GM12878 (cell line): ENCODE measurements at regions not wholly inside any gene's neighbourhood (a gene's known extent, or its start where the extent isn't known, plus 50 kb on each side); places are given as distances from the start of the nearest gene placed in this dataset.

Source experiments
- ATAC-seq: fragments of 200-7000 bp; cut with Tn5 transposase; 3 replicates; pipeline ENCODE4 v1.9.1; 2020; ENCODE audit warnings: mild to moderate bottlenecking, moderate library complexity
- BruUV-seq: library from RNA; stranded (reverse); fragments of 400-500 nt; replicated peaks from 2 replicates; lab custom pipeline; 2021; lab: Mats Ljungman, UMichigan
- CTCF ChIA-PET: fragments of 300-600 bp; sonication (Branson Sonifier 250); formaldehyde crosslinking; extraction: SDS; loops from one replicate; lab custom pipeline; 2021; ENCODE audit warnings: inconsistent platforms; lab: Yijun Ruan, JAX
- POLR2A ChIA-PET: fragments of 350-600 bp; formaldehyde crosslinking; extraction: SDS; loops from one replicate; lab custom pipeline; 2021; ENCODE audit warnings: inconsistent platforms; lab: Charles Lee
- RAD21 ChIA-PET: fragments of 300-600 bp; sonication (Branson Sonifier 250); formaldehyde crosslinking; loops from one replicate; lab custom pipeline; 2023; ENCODE audit warnings: antibody characterized with exemption; ENCODE audit not compliant: unreplicated experiment; lab: Charles Lee
- SMC1A ChIA-PET: fragments of 300-600 bp; sonication (Branson Sonifier 250); formaldehyde crosslinking; loops from one replicate; lab custom pipeline; 2023; ENCODE audit not compliant: unreplicated experiment, uncharacterized antibody; lab: Charles Lee
- DNase-seq: peaks from one replicate; pipeline ENCODE4 v3.0.0-alpha.2; 2011; ENCODE audit warnings: low read depth, low spot score
- FAIRE-seq: peaks from 3 replicates; lab custom pipeline; 2011; peaks lifted over from hg19 to GRCh38; lab: Jason Lieb, UNC
- H2AFZ ChIP-seq: 2 replicates; pipeline ENCODE4 v1.6.0; 2011; ENCODE audit warnings: low read depth, low read length, control low read depth; ENCODE audit not compliant: control insufficient read depth
- H3K27ac ChIP-seq: 2 replicates; pipeline ENCODE4 v1.5.1; 2011; ENCODE audit warnings: control low read depth; ENCODE audit not compliant: control insufficient read depth, insufficient read depth
- H3K27me3 ChIP-seq, 2 experiments: replicated peaks in 1 of 2; 2 replicates each; pipeline versions ENCODE4 v1.6.0 to v1.6.1; 2011; ENCODE audit warnings: low read length in 1 of 2; ENCODE audit not compliant: control insufficient read depth in 2 of 2, insufficient read depth in 2 of 2
- H3K36me3 ChIP-seq, 2 experiments: 2 replicates each; pipeline ENCODE4 v1.5.1; 2011; ENCODE audit warnings: low read length in 1 of 2; ENCODE audit not compliant: control insufficient read depth in 2 of 2, insufficient read depth in 2 of 2
- H3K4me1 ChIP-seq: 2 replicates; pipeline ENCODE4 v1.6.1; 2011; ENCODE audit warnings: mild to moderate bottlenecking, low read length, moderate library complexity, mixed read lengths; ENCODE audit not compliant: control insufficient read depth, insufficient read depth
- H3K4me2 ChIP-seq: 2 replicates; pipeline ENCODE4 v1.6.0; 2011; ENCODE audit warnings: control low read depth; ENCODE audit not compliant: control insufficient read depth, insufficient read depth
- H3K4me3 ChIP-seq: fragments of 200-600 bp; sonication (generic); 2 replicates; pipeline ENCODE4 v1.5.1; 2016
- H3K79me2 ChIP-seq: 2 replicates; pipeline ENCODE4 v1.6.0; 2011; ENCODE audit warnings: low read length; ENCODE audit not compliant: control insufficient read depth, insufficient read depth
- H3K9ac ChIP-seq: 2 replicates; pipeline ENCODE4 v1.8.0; 2011; ENCODE audit warnings: low read length, control low read depth, mixed read lengths; ENCODE audit not compliant: control insufficient read depth, insufficient read depth
- H3K9me3 ChIP-seq: replicated peaks from 3 replicates; pipeline ENCODE4 v1.5.1; 2011; ENCODE audit warnings: mild to moderate bottlenecking, low read length; ENCODE audit not compliant: control insufficient read depth, insufficient read depth
- H4K20me1 ChIP-seq: 2 replicates; pipeline ENCODE4 v1.6.0; 2011; ENCODE audit not compliant: control insufficient read depth, insufficient read depth
- FOS ChIP-seq: IDR thresholded peaks from 3 replicates; pipeline ENCODE4 v1.6.1; 2011; ENCODE audit warnings: borderline replicate concordance; ENCODE audit not compliant: insufficient read length; ENCODE audit errors: extremely low read depth
- GABPA ChIP-seq: IDR thresholded peaks from 2 replicates; pipeline ENCODE4 v1.6.1; 2014; ENCODE audit warnings: antibody characterized with exemption, low read depth, mild to moderate bottlenecking, inconsistent platforms
- HDGF ChIP-seq: fragments of 450-650 bp; IDR thresholded peaks from 2 replicates; pipeline ENCODE4 v1.6.1; 2016; ENCODE audit warnings: antibody characterized with exemption
- MYB ChIP-seq: fragments of 150-350 bp; IDR thresholded peaks from 2 replicates; pipeline ENCODE4 v1.6.1; 2014; ENCODE audit warnings: mild to moderate bottlenecking, low read depth, low read length, borderline replicate concordance
- NFXL1 ChIP-seq: fragments of 450-650 bp; IDR thresholded peaks from 2 replicates; pipeline ENCODE4 v1.6.1; 2017; ENCODE audit warnings: antibody characterized with exemption, mild to moderate bottlenecking, borderline replicate concordance
- NRF1 ChIP-seq: conservative IDR thresholded peaks from 2 replicates; pipeline ENCODE4 v1.6.1; 2011; ENCODE audit warnings: mild to moderate bottlenecking, low read depth, low read length, improper control_type of control experiment
- RELA ChIP-seq: fragments of 450-650 bp; IDR thresholded peaks from 2 replicates; pipeline ENCODE4 v1.8.0; 2014; ENCODE audit warnings: borderline replicate concordance; ENCODE audit not compliant: partially characterized antibody
- SPI1 ChIP-seq: IDR thresholded peaks from 2 replicates; pipeline ENCODE4 v1.6.1; 2011; ENCODE audit warnings: low read depth, mild to moderate bottlenecking, low read length, moderate library complexity, borderline replicate concordance; ENCODE audit not compliant: insufficient read depth
- SREBF2 ChIP-seq: IDR thresholded peaks from 2 replicates; pipeline ENCODE4 v1.6.1; 2012; ENCODE audit warnings: mild to moderate bottlenecking, low read length
- STAT1 ChIP-seq: fragments of 450-650 bp; conservative IDR thresholded peaks from 2 replicates; pipeline ENCODE4 v1.6.1; 2014; ENCODE audit warnings: antibody characterized with exemption, mild to moderate bottlenecking
- STAT3 ChIP-seq: IDR thresholded peaks from 2 replicates; pipeline ENCODE4 v1.6.1; 2011; ENCODE audit warnings: low read depth, low read length, improper control_type of control experiment
- SUPT20H ChIP-seq: IDR thresholded peaks from 2 replicates; pipeline ENCODE4 v1.6.1; 2011; ENCODE audit warnings: low read depth, mild to moderate bottlenecking, low read length, moderate library complexity, borderline replicate concordance; ENCODE audit not compliant: control insufficient read depth
- ZSCAN29 ChIP-seq: fragments of 450-650 bp; IDR thresholded peaks from 2 replicates; pipeline ENCODE4 v1.6.1; 2017; ENCODE audit warnings: mild to moderate bottlenecking, moderate library complexity
- WGBS: methylation state at CpG from one replicate; pipeline ENCODE4 v1.1.6; 2016; ENCODE audit warnings: low lambda C conversion rate; ENCODE audit not compliant: insufficient replicate concordance, insufficient coverage; ENCODE audit errors: missing lambda C conversion rate; 5-methylcytosine and 5-hydroxymethylcytosine counted together
- in situ Hi-C: fragments of 300-500 bp; cut with MboI; formaldehyde crosslinking; loops from 9 replicates; pipeline ENCODE4 v1.14.3; 2018; ENCODE audit warnings: mixed read lengths
- intact Hi-C: fragments of 100-400 bp; cut with micrococcal nuclease; formaldehyde crosslinking; loops from one replicate; pipeline ENCODE4 v1.14.2; 2022; ENCODE audit not compliant: unreplicated experiment
- TF ChIP-seq, protein P1 (sequence below): fragments of 450-650 bp; IDR thresholded peaks from 2 replicates; pipeline ENCODE4 v1.6.1; 2017; ENCODE audit warnings: mild to moderate bottlenecking, moderate library complexity
- TF ChIP-seq, protein P2 (sequence below): IDR thresholded peaks from 2 replicates; pipeline ENCODE4 v1.6.1; 2011; ENCODE audit warnings: low read depth, low read length, improper control_type of control experiment, borderline replicate concordance
- TF ChIP-seq, protein P3 (sequence below): fragments of 450-650 bp; conservative IDR thresholded peaks from 2 replicates; pipeline ENCODE4 v1.6.1; 2017; ENCODE audit warnings: mild to moderate bottlenecking, moderate library complexity

DNA sequence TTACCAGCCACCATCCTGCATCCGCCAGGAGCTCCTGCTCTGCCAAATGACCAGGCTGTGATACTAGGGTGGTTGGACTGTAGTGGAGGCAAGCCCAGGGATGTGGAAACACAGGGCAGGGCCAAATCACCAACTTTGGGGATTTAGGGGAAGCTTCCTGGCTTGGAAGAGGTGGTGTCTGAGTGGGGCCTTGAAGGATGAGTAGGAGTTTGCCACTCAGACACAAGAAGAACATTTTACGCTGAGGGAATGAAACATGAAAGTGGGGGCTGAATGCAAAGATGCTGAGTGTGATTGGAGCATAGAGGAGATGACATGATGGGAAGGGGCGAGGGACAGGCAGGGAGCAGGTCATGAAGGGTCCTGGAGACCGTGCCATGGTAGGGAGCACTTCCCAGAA is 329.5 kb downstream of the RPS24 start (continued):
- TF ChIP-seq, protein P1, sequence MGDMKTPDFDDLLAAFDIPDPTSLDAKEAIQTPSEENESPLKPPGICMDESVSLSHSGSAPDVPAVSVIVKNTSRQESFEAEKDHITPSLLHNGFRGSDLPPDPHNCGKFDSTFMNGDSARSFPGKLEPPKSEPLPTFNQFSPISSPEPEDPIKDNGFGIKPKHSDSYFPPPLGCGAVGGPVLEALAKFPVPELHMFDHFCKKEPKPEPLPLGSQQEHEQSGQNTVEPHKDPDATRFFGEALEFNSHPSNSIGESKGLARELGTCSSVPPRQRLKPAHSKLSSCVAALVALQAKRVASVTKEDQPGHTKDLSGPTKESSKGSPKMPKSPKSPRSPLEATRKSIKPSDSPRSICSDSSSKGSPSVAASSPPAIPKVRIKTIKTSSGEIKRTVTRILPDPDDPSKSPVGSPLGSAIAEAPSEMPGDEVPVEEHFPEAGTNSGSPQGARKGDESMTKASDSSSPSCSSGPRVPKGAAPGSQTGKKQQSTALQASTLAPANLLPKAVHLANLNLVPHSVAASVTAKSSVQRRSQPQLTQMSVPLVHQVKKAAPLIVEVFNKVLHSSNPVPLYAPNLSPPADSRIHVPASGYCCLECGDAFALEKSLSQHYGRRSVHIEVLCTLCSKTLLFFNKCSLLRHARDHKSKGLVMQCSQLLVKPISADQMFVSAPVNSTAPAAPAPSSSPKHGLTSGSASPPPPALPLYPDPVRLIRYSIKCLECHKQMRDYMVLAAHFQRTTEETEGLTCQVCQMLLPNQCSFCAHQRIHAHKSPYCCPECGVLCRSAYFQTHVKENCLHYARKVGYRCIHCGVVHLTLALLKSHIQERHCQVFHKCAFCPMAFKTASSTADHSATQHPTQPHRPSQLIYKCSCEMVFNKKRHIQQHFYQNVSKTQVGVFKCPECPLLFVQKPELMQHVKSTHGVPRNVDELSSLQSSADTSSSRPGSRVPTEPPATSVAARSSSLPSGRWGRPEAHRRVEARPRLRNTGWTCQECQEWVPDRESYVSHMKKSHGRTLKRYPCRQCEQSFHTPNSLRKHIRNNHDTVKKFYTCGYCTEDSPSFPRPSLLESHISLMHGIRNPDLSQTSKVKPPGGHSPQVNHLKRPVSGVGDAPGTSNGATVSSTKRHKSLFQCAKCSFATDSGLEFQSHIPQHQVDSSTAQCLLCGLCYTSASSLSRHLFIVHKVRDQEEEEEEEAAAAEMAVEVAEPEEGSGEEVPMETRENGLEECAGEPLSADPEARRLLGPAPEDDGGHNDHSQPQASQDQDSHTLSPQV = no peak
- TF ChIP-seq ZSCAN29 = no peak
- TF ChIP-seq RELA = no peak

DNA sequence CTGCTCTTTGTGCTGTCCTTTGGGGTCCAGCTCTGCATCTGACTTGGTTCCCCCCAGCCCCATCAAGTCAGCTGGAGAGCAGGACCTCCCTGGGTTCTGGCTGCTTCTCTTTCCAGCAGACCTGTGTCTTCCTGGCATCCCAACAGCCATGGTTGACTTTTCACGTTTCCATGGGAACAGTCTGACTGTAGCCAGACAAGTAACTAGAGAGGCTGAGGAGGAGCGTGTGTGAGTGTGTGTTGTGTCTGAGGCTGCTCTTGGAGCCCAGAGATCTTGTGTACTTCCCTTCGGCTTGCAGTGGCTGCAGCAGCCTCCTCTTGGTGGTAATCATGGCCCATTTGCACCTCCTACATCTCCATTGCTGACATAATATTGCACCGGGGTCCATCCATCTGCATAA is 332.0 kb downstream of the RPS24 start:
- 16% methylated on average over 4 of the region's 4 CpGs for WGBS
- no peaks in the 10 kb centered on the region for H3K4me1 ChIP-seq
- H3K4me2 ChIP-seq = no peak overlapping the region
- no peak for DNase-seq
- ChIA-PET SMC1A (no interaction called here), RAD21 (interaction anchor here (0.6 kb wide), 1 partner anchor 616 kb away, joined by 3 read pairs; no protein-coding TSS in a partner anchor), POLR2A (no interaction called here), CTCF (no interaction called here)
- H4K20me1 ChIP-seq = no peaks in the 10 kb centered on the region
- H3K4me3 ChIP-seq = no peak overlapping the region
- H3K27ac ChIP-seq = no peak overlapping the region
- intact Hi-C loops = no loop called here
- no peak for FAIRE-seq
- no peak overlapping the region for H2AFZ ChIP-seq
- in situ Hi-C loops = no loop called here
- no peaks in the 10 kb centered on the region for H3K9me3 ChIP-seq
- no peaks in the 10 kb centered on the region for H3K79me2 ChIP-seq
- no peaks in the 10 kb centered on the region for H3K36me3 ChIP-seq
- H3K9ac ChIP-seq = no peak overlapping the region
- peaks cover 0 to 7% of the 10 kb centered on the region in 2 experiments; a peak in 3 of 4 replicates for H3K27me3 ChIP-seq
- BruUV-seq = no TSS peak
- ATAC-seq = no peak
- TF ChIP-seq, protein P2, sequence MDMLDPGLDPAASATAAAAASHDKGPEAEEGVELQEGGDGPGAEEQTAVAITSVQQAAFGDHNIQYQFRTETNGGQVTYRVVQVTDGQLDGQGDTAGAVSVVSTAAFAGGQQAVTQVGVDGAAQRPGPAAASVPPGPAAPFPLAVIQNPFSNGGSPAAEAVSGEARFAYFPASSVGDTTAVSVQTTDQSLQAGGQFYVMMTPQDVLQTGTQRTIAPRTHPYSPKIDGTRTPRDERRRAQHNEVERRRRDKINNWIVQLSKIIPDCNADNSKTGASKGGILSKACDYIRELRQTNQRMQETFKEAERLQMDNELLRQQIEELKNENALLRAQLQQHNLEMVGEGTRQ = no peak
- TF ChIP-seq SPI1 = no peak
- TF ChIP-seq GABPA = no peak
- TF ChIP-seq NRF1 = no peak
- TF ChIP-seq SREBF2 = no peak
- TF ChIP-seq STAT3 = no peak
- no peak for TF ChIP-seq MYB
- no peak for TF ChIP-seq HDGF
- TF ChIP-seq, protein P3, sequence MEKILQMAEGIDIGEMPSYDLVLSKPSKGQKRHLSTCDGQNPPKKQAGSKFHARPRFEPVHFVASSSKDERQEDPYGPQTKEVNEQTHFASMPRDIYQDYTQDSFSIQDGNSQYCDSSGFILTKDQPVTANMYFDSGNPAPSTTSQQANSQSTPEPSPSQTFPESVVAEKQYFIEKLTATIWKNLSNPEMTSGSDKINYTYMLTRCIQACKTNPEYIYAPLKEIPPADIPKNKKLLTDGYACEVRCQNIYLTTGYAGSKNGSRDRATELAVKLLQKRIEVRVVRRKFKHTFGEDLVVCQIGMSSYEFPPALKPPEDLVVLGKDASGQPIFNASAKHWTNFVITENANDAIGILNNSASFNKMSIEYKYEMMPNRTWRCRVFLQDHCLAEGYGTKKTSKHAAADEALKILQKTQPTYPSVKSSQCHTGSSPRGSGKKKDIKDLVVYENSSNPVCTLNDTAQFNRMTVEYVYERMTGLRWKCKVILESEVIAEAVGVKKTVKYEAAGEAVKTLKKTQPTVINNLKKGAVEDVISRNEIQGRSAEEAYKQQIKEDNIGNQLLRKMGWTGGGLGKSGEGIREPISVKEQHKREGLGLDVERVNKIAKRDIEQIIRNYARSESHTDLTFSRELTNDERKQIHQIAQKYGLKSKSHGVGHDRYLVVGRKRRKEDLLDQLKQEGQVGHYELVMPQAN = no peak
- TF ChIP-seq SUPT20H = no peak
- no peak for TF ChIP-seq STAT1
- no peak for TF ChIP-seq NFXL1
- TF ChIP-seq FOS = no peak
